K562 (cell line): ENCODE measurements at regions not wholly inside any gene's neighbourhood (a gene's known extent, or its start where the extent isn't known, plus 50 kb on each side); places are given as distances from the start of the nearest gene placed in this dataset.

Source experiments
- ATAC-seq: fragments of 200-7000 bp; cut with Tn5 transposase; 3 replicates; pipeline ENCODE4 v1.9.1; 2020; ENCODE audit warnings: moderate library complexity
- BruUV-seq: library from RNA; stranded (reverse); fragments of 400-500 nt; replicated peaks from 2 replicates; lab custom pipeline; 2021; lab: Mats Ljungman, UMichigan
- CTCF ChIA-PET: fragments of 300-600 bp; formaldehyde crosslinking; extraction: SDS; loops from one replicate; lab custom pipeline; 2021; ENCODE audit warnings: low intra/inter-chr PET ratio; lab: Yijun Ruan, JAX
- POLR2A ChIA-PET: fragments of 300-600, 350-650 bp; sonication (Branson Sonifier 250); formaldehyde crosslinking; extraction: SDS; loops from one replicate; lab custom pipeline; 2021; ENCODE audit warnings: antibody characterized with exemption, inconsistent platforms; lab: Yijun Ruan, JAX
- DNase-seq, 4 experiments: peaks; one replicate each; pipeline versions ENCODE4 v3.0.0 to v3.0.0-alpha.2; 2011 to 2018; ENCODE audit warnings: low spot score in 3 of 4, mixed read lengths in 3 of 4; ENCODE audit errors: extremely low read depth in 1 of 4
- FAIRE-seq: peaks from 2 replicates; lab custom pipeline; 2011; peaks lifted over from hg19 to GRCh38; lab: Jason Lieb, UNC
- H2AFZ ChIP-seq: 2 replicates; pipeline ENCODE4 v1.6.0; 2011; ENCODE audit warnings: low read depth, low read length, control low read depth, inconsistent platforms
- H3K27ac ChIP-seq: fragments of 200-600 bp; 3 replicates; pipeline ENCODE4 v1.8.0; 2011; ENCODE audit warnings: low read depth, mild to moderate bottlenecking, control low read depth, inconsistent platforms, low read length, moderate library complexity, mixed read lengths; ENCODE audit errors: extremely low read depth
- H3K27me3 ChIP-seq, 2 experiments: fragments of 300-600 bp in 1 of 2; 2 replicates in 1 of 2; 3 replicates in 1 of 2; pipeline versions ENCODE4 v1.6.0 to v1.8.0; 2011; ENCODE audit warnings: inconsistent platforms in 2 of 2, low read length in 2 of 2, mild to moderate bottlenecking in 1 of 2, mixed read lengths in 1 of 2, moderate library complexity in 1 of 2; ENCODE audit not compliant: control insufficient read depth in 2 of 2, insufficient read depth in 2 of 2
- H3K36me3 ChIP-seq: fragments of 300-600 bp; 3 replicates; pipeline ENCODE4 v1.8.0; 2011; ENCODE audit warnings: mild to moderate bottlenecking, low read length, inconsistent platforms; ENCODE audit not compliant: control insufficient read depth, insufficient read depth
- H3K4me1 ChIP-seq, 2 experiments: fragments of 200-600 bp in 1 of 2; replicated peaks in 1 of 2; 2 replicates in 1 of 2; 3 replicates in 1 of 2; pipeline versions ENCODE4 v1.5.1 to v1.8.0; 2011; ENCODE audit warnings: inconsistent platforms in 2 of 2, low read length in 2 of 2, mild to moderate bottlenecking in 1 of 2, mixed read lengths in 1 of 2, moderate library complexity in 1 of 2; ENCODE audit not compliant: control insufficient read depth in 2 of 2, insufficient read depth in 2 of 2
- H3K4me2 ChIP-seq: 2 replicates; pipeline ENCODE4 v1.6.1; 2011; ENCODE audit warnings: low read length, control low read depth, inconsistent platforms, mixed read lengths; ENCODE audit not compliant: insufficient read depth
- H3K4me3 ChIP-seq: fragments of 200-600 bp; sonication (generic), shearing (Covaris generic); 2 replicates; pipeline ENCODE4 v1.5.1; 2016; ENCODE audit warnings: control low read depth, inconsistent platforms
- H3K79me2 ChIP-seq: fragments of 200-600 bp; 3 replicates; pipeline ENCODE4 v1.8.0; 2011; ENCODE audit warnings: low read length, inconsistent platforms; ENCODE audit not compliant: control insufficient read depth, insufficient read depth
- H3K9ac ChIP-seq, 2 experiments: 2 replicates each; pipeline versions ENCODE4 v1.6.0 to v1.6.1; 2011; ENCODE audit warnings: low read depth in 2 of 2, low read length in 2 of 2, control low read depth in 1 of 2, inconsistent platforms in 1 of 2, mild to moderate bottlenecking in 1 of 2, mixed read lengths in 1 of 2; ENCODE audit not compliant: insufficient read depth in 1 of 2
- H3K9me1 ChIP-seq: one replicate; pipeline ENCODE4 v1.6.0; 2011; ENCODE audit warnings: inconsistent platforms, mild to moderate bottlenecking, low read length, moderate library complexity; ENCODE audit not compliant: control insufficient read depth, insufficient read depth
- H3K9me3 ChIP-seq: replicated peaks from 2 replicates; pipeline ENCODE4 v1.5.1; 2011; ENCODE audit warnings: low read depth, low read length, inconsistent platforms; ENCODE audit not compliant: control insufficient read depth, insufficient read depth
- H4K20me1 ChIP-seq: replicated peaks from 2 replicates; pipeline ENCODE4 v1.6.1; 2011; ENCODE audit warnings: low read length, inconsistent platforms, mixed read lengths; ENCODE audit not compliant: control insufficient read depth, insufficient read depth
- CEBPZ ChIP-seq: fragments of 150-350 bp; IDR thresholded peaks from 2 replicates; pipeline ENCODE4 v1.6.1; 2014; ENCODE audit warnings: low read depth, mild to moderate bottlenecking, low read length, borderline replicate concordance
- MLLT1 ChIP-seq, 2 experiments: fragments of 450-650 bp; IDR thresholded peaks; 2 replicates each; pipeline ENCODE4 v1.6.1; 2016
- MTA2 ChIP-seq: fragments of 450-650 bp; IDR thresholded peaks from 2 replicates; pipeline ENCODE4 v1.6.1; 2016; ENCODE audit warnings: low read depth
- NUFIP1 ChIP-seq: fragments of 450-650 bp; IDR thresholded peaks from 2 replicates; pipeline ENCODE4 v1.6.1; 2018; ENCODE audit not compliant: partially characterized antibody
- POLR3A ChIP-seq: IDR thresholded peaks from 2 replicates; pipeline ENCODE4 v1.6.1; 2011; ENCODE audit warnings: borderline replicate concordance, mild to moderate bottlenecking, moderate library complexity; ENCODE audit not compliant: insufficient read length, insufficient read depth; ENCODE audit errors: extremely low read depth
- POLR3G ChIP-seq: IDR thresholded peaks from 2 replicates; pipeline ENCODE4 v1.6.1; 2011; ENCODE audit not compliant: insufficient read length, insufficient replicate concordance; ENCODE audit errors: extremely low read depth
- RAD51 ChIP-seq: fragments of 450-650 bp; IDR thresholded peaks from 2 replicates; pipeline ENCODE4 v1.7.1; 2016; ENCODE audit warnings: low read depth, mild to moderate bottlenecking, borderline replicate concordance
- STAG1 ChIP-seq: sonication (generic); formaldehyde crosslinking; IDR thresholded peaks from 2 replicates; pipeline ENCODE4 v1.5.0; 2020; ENCODE audit warnings: missing genetic modification reagents, borderline replicate concordance
- ZKSCAN3 ChIP-seq: fragments of 250-450 bp; sonication (Bioruptor Pico); IDR thresholded peaks from 2 replicates; pipeline ENCODE4 v1.4.0; 2020
- ZNF79 ChIP-seq: fragments of 250-450 bp; sonication (Bioruptor Pico); IDR thresholded peaks from 2 replicates; pipeline ENCODE4 v1.4.0; 2020; ENCODE audit warnings: low read depth, mild to moderate bottlenecking, moderate library complexity
- WGBS: fragments of 100-300 bp; shearing (Covaris generic); methylation state at CpG from one replicate; pipeline ENCODE4 v1.1.6; 2016; ENCODE audit warnings: low coverage, mixed read lengths; ENCODE audit not compliant: insufficient coverage; ENCODE audit errors: missing lambda C conversion rate; 5-methylcytosine and 5-hydroxymethylcytosine counted together
- in situ Hi-C: fragments of 300-500 bp; cut with MboI; formaldehyde crosslinking; loops from 4 replicates; pipeline ENCODE4 v1.15.0; 2018; ENCODE audit warnings: inconsistent platforms, mixed read lengths
- intact Hi-C: fragments of 100-400 bp; cut with micrococcal nuclease; formaldehyde crosslinking; loops from 2 replicates; pipeline ENCODE4 v1.14.2; 2022
- TF ChIP-seq, protein P1 (sequence below): fragments of 250-450 bp; sonication (Bioruptor Pico); IDR thresholded peaks from 2 replicates; pipeline ENCODE4 v1.8.0; 2021; ENCODE audit warnings: borderline replicate concordance, mild to moderate bottlenecking, moderate library complexity; ENCODE audit not compliant: poor library complexity, severe bottlenecking

DNA sequence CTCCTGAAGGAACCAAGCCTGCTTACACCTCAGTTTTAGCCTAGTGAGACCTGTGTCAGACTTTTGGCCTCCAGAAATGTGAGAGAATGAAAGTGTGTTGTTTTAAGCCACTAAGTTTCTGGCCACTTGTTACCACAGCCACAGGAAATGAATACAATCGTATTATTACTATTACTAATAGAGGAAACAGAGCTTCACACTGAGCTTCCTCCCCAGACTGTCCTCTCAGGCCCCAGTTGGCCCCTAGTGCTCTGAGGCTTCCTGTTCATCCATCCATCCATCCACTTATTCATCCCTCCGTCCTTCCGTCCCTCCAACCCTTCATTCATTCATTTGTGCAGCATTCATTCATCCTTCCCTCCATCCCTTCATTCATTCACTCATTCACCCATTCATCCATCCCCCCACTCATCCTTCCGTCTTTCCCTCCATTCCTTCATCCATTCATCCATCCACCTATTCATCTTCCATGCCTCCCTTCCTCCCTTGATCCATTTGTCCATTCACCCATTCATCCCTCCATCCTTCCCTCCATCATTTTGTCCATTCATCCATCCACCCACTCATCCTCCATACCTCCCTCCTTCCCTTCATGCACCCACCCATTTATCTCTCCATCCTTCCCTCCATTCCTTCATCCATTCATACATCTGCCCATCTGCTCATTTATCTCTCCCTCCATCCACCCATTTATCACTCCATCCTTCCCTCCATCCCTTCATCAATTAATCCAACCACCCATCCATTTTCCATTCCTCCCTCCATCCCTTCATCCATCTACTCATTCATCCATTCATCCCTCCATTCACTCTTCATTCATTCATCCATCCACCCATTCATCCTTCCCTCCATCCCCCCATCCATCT, 95.0 kb downstream of the FOXL1 start:
- WGBS, result 2% methylated on average over 4 of the region's 4 CpGs
- ChIA-PET CTCF (no interaction called here), POLR2A (no interaction called here)
- Histone ChIP-seq H2AFZ (no peak overlapping the region), H3K9me3 (no peaks in the 10 kb centered on the region), H4K20me1 (no peaks in the 10 kb centered on the region; the same call in 1 of the 2 replicates), H3K27me3 (peaks cover 16 to 52% of the 10 kb centered on the region in 2 experiments; a peak in 4 of 5 replicates), H3K4me1 (no peaks in the 10 kb centered on the region), H3K27ac (no peak overlapping the region; the same call in 2 of the 3 replicates), H3K4me3 (no peak overlapping the region), H3K9me1 (no peaks in the 10 kb centered on the region), H3K4me2 (no peak overlapping the region), H3K79me2 (no peaks in the 10 kb centered on the region), H3K9ac (no peak overlapping the region), H3K36me3 (no peaks in the 10 kb centered on the region)
- no peak for DNase-seq
- intact Hi-C loops (no loop called here), in situ Hi-C loops (no loop called here)
- BruUV-seq, result no TSS peak
- no peak for FAIRE-seq
- ATAC-seq, result no peak
- TF ChIP-seq ZKSCAN3 (CRISPR knock-in tag) (no peak), ZNF79 (no peak), POLR3G (no peak), POLR3A (no peak), STAG1 (CRISPR knock-in tag) (no peak), MLLT1 (IDR thresholded peaks at IDR 0.05) (no peak), NUFIP1 (no peak), MTA2 (no peak), CEBPZ (no peak), RAD51 (no peak)
- TF ChIP-seq, protein P1, sequence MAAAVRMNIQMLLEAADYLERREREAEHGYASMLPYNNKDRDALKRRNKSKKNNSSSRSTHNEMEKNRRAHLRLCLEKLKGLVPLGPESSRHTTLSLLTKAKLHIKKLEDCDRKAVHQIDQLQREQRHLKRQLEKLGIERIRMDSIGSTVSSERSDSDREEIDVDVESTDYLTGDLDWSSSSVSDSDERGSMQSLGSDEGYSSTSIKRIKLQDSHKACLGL (CRISPR knock-in tag), result no peak
